A673 (cell line): ENCODE measurements at regions not wholly inside any gene's neighbourhood (a gene's known extent, or its start where the extent isn't known, plus 50 kb on each side); places are given as distances from the start of the nearest gene placed in this dataset.
A peak's percentile ranks its signal among the peaks of the same experiment; 100 is the strongest.

Experiments used
- BruUV-seq: library from RNA; stranded (reverse); fragments of 400-500 nt; replicated peaks from 2 replicates; lab custom pipeline; 2021; lab: Mats Ljungman, UMichigan
- CTCF ChIA-PET: fragments of 300-600 bp; sonication (Branson Sonifier 250); formaldehyde crosslinking; loops from one replicate; lab custom pipeline; 2022; ENCODE audit warnings: antibody characterized with exemption; lab: Charles Lee
- POLR2A ChIA-PET: fragments of 300-600 bp; sonication (Branson Sonifier 250); formaldehyde crosslinking; loops from one replicate; lab custom pipeline; 2022; ENCODE audit warnings: antibody characterized with exemption; ENCODE audit not compliant: low non-redundant PET; lab: Charles Lee
- DNase-seq: peaks from one replicate; pipeline ENCODE4 v3.0.0-alpha.2; 2015; ENCODE audit warnings: low spot score
- H3K27ac ChIP-seq: fragments of 200-600 bp; sonication (generic); 2 replicates; pipeline ENCODE4 v1.5.1; 2016; ENCODE audit warnings: mixed run types, low read depth, mild to moderate bottlenecking, mixed read lengths, antibody characterized with exemption, low read length; ENCODE audit not compliant: poor library complexity, severe bottlenecking
- H3K27me3 ChIP-seq: fragments of 200-600 bp; sonication (generic); replicated peaks from 2 replicates; pipeline ENCODE4 v1.6.1; 2017; ENCODE audit warnings: mixed run types, low read depth, mild to moderate bottlenecking, mixed read lengths, antibody characterized with exemption, low read length; ENCODE audit not compliant: insufficient read depth, poor library complexity
- H3K36me3 ChIP-seq: fragments of 200-600 bp; sonication (generic); 2 replicates; pipeline ENCODE4 v1.6.1; 2016; ENCODE audit warnings: mixed run types, mild to moderate bottlenecking, mixed read lengths, antibody characterized with exemption, low read length; ENCODE audit not compliant: insufficient read depth, poor library complexity, severe bottlenecking
- H3K4me1 ChIP-seq: fragments of 200-600 bp; sonication (generic); 2 replicates; pipeline ENCODE4 v1.6.1; 2017; ENCODE audit warnings: mixed run types, mild to moderate bottlenecking, mixed read lengths, antibody characterized with exemption, low read length; ENCODE audit not compliant: insufficient read depth, poor library complexity, severe bottlenecking
- H3K4me3 ChIP-seq: fragments of 200-600 bp; sonication (generic); 2 replicates; pipeline ENCODE4 v1.5.1; 2016; ENCODE audit warnings: low read depth, mixed run types, mild to moderate bottlenecking, mixed read lengths, low read length; ENCODE audit not compliant: poor library complexity, severe bottlenecking
- H3K9me3 ChIP-seq: fragments of 200-600 bp; sonication (generic); 2 replicates; pipeline ENCODE4 v1.6.1; 2016; ENCODE audit warnings: mixed run types, low read depth, mild to moderate bottlenecking, mixed read lengths, antibody characterized with exemption, low read length; ENCODE audit not compliant: poor library complexity, severe bottlenecking
- EZH2 ChIP-seq: fragments of 200-600 bp; sonication (generic); IDR thresholded peaks from 2 replicates; pipeline ENCODE4 v1.6.1; 2017; ENCODE audit warnings: borderline replicate concordance, low read depth, mild to moderate bottlenecking, mixed read lengths, antibody characterized with exemption, low read length; ENCODE audit not compliant: poor library complexity, severe bottlenecking
- intact Hi-C: fragments of 100-400 bp; cut with micrococcal nuclease; formaldehyde crosslinking; loops from one replicate; pipeline ENCODE4 v1.10.0; 2022; ENCODE audit not compliant: unreplicated experiment
- TF ChIP-seq, protein P1 (sequence below): fragments of 300-800, 200-600 bp; sonication (generic); conservative IDR thresholded peaks from 2 replicates; pipeline ENCODE4 v1.5.1; 2017; ENCODE audit warnings: low read depth, mild to moderate bottlenecking, antibody characterized with exemption, low read length, moderate library complexity, mixed read lengths

DNA sequence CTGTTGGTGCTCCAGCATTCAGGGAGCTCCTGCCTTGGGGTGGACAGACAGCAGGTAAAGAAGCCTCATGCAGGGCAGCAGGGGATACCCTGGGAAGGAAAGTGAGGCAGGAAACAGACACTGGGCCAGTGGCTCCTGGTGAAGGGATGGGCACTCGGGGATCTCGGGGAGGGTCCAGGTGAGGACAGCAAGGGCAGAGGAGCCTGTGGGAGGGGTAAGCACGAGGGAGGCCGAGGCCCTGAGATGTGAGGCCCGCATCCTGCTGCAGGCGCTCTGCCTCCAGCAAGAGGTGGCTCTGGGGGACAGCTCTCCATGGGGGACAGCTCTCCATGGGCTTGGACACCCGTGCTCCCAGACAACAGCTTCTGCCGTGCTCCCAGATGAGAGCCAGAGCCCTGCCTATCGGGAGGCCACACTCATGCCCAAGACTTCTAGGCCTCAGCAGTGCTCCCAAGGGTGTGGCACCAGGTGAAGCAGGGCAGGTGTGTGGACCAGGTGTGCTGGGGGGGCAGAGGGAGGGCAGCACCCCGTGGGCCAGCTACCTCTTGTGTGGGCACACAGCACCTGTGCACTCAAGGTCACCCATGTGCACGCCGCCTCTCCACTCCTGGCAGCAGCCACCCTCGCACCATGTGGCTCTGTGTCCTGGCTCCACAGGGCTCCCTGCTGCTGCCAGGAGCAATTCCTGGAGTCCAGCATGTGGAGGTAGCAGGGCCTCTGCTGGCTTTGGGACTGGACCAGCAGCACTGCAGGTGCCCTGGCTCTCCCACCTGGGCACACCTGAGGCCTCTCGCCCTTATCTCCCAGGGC is 93.6 kb upstream of the INSIG1 start:
- POLR2A ChIA-PET: no interaction called here
- TF ChIP-seq, protein P1, sequence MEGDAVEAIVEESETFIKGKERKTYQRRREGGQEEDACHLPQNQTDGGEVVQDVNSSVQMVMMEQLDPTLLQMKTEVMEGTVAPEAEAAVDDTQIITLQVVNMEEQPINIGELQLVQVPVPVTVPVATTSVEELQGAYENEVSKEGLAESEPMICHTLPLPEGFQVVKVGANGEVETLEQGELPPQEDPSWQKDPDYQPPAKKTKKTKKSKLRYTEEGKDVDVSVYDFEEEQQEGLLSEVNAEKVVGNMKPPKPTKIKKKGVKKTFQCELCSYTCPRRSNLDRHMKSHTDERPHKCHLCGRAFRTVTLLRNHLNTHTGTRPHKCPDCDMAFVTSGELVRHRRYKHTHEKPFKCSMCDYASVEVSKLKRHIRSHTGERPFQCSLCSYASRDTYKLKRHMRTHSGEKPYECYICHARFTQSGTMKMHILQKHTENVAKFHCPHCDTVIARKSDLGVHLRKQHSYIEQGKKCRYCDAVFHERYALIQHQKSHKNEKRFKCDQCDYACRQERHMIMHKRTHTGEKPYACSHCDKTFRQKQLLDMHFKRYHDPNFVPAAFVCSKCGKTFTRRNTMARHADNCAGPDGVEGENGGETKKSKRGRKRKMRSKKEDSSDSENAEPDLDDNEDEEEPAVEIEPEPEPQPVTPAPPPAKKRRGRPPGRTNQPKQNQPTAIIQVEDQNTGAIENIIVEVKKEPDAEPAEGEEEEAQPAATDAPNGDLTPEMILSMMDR: no peak
- TF ChIP-seq EZH2: no peak
- BruUV-seq: no TSS peak

DNA sequence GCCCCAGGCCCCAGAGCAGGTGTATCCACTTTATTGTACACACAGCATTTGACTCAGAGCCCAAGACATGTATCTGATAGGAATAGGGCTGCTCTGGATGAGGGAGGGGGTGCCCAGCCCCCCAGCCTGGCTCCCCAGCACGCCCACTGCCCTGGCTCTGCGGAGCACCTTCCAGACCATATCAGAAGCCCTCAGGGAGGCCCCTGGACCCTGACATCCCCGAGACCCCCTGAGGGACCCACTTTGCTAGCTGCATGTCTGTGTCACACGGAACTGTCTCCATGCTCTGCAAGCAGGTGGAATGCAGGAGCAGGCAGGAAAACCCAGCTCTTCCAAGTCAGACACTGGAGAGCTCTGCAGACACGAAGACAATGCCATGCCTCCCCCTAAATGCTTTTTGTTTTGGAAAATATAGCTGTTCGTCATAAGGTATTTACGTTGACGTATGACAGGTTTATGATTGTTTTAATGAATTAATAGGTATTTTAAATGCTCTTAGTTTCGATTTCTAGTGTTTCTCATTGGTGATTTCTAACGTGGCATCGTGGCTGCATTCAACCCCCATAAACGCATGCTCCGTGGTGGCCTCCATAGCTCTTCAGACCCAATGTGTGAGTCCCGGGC is 92.8 kb upstream of the INSIG1 start:
- Histone ChIP-seq H3K4me1 (peaks cover 17% of the 10 kb centered on the region), H3K27me3 (no peaks in the 10 kb centered on the region), H3K27ac (peak overlapping the region; percentile 27), H3K9me3 (no peaks in the 10 kb centered on the region), H3K36me3 (no peaks in the 10 kb centered on the region), H3K4me3 (no peak overlapping the region)
- ChIA-PET POLR2A (no interaction called here), CTCF (no interaction called here)
- TF ChIP-seq, protein P1: no peak
- no peak for TF ChIP-seq EZH2
- DNase-seq: no peak
- intact Hi-C loops: no loop called here
- no TSS peak for BruUV-seq

More for the DNA sequence above, 93.6 kb upstream of the INSIG1 start:
- Histone ChIP-seq H3K4me1 (peaks cover 17% of the 10 kb centered on the region), H3K27me3 (no peaks in the 10 kb centered on the region), H3K4me3 (no peak overlapping the region), H3K9me3 (no peaks in the 10 kb centered on the region), H3K36me3 (no peaks in the 10 kb centered on the region), H3K27ac (no peak overlapping the region)
- no peak for DNase-seq
- CTCF ChIA-PET: no interaction called here
- intact Hi-C loops: no loop called here

DNA sequence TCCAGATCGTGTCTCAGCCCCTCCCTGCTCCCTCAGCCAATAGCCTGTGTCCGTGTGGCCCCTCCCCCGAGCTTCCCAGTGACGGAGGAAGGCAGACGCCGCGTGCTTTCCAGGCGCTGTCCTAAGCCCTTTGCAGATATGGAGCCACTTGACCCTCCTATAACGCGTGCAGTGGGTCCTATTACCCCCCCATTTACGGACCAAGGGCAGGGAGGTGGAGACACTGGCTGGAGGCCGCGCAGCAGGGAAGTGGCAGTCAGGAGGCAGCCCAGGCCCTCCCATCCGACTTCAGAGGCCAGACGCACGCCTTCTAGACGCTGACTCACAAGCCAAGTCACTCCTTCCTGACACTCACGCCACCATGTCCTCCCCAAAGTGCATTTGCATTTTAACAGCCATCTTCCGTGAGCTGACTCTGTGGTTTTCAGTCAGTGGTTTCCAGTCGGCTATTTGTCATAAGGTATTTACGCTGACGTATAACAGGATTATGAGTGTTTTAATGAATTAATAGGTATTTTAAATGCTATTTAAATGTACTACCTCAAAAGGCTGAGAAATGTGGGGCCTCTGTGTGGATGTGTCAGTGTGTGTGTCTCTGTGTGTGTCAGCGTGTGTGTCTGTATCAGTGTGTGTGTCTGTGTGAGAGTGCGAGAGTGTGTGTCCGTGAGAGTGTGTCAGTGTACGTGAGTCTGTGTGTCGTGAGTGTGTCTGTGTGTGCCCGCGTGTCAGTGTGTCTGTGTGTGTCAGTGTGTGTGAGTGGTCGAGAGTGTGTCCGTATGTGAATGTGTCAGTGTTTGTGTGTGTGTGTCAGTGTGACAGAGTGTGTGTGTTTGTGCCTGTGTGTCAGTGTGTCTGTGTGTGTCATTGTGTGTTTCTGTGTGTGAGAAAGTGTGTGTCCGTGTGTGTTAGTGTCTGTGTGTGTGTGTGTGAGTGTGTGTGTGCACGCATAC is 92.0 kb upstream of the INSIG1 start:
- no peaks in the 10 kb centered on the region for H3K36me3 ChIP-seq
- ChIA-PET CTCF (no interaction called here), POLR2A (no interaction called here)
- peak; percentile 82 for DNase-seq
- peaks cover 17% of the 10 kb centered on the region for H3K4me1 ChIP-seq
- intact Hi-C loops: no loop called here
- no peaks in the 10 kb centered on the region for H3K9me3 ChIP-seq
- TSS peak; percentile 97 for BruUV-seq
- H3K27ac ChIP-seq: peak overlapping the region; percentile 27
- no peak overlapping the region for H3K4me3 ChIP-seq
- TF ChIP-seq EZH2: no peak
- TF ChIP-seq, protein P1: no peak
- H3K27me3 ChIP-seq: no peaks in the 10 kb centered on the region
